ENCODE measurements at regions not wholly inside any gene's neighbourhood (a gene's known extent, or its start where the extent isn't known, plus 50 kb on each side); places are given as distances from the start of the nearest gene placed in this dataset.

DNA sequence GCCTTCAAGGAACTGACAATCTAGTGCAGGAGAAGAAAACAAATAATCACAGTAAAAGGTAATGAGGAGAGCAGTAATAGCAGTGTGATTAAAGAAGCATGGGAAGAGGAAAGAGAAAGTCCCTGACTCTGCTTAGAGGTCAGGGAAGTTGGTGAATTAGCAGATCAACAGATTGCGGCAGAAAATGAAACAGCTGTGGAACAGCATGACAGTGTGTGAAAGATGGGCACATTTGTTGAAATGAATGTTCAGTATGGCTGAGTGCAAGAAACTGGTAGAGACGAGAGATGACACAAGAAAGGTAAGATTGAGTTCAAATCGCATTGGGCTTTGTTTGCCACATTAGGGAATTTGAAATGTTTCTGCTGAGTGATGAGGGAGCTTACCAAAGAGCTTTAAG lies 63.7 kb upstream of the RASSF8 start:
- no CpG with 5 or more reads among the region's 3 CpGs for WGBS (ENCODE audit: extremely low coverage, insufficient read length, low lambda C conversion rate)
- Histone ChIP-seq H2BK20ac (ENCODE audit: low read depth, low read length, poor library complexity, severe bottlenecking) (no peak overlapping the region), H4K91ac (ENCODE audit: insufficient read length, low read depth, low read length) (no peak overlapping the region), H2BK120ac (ENCODE audit: low read depth, low read length, poor library complexity, severe bottlenecking) (no peak overlapping the region), H2AK5ac (ENCODE audit: insufficient read length, low read length) (no peak overlapping the region), H3K56ac (ENCODE audit: insufficient read length, low read depth, low read length) (no peak overlapping the region), H3K4ac (ENCODE audit: low read depth, low read length) (no peak overlapping the region), H2AFZ (ENCODE audit: low read length) (no peak overlapping the region), H3K27ac (ENCODE audit: insufficient read length, low read depth, low read length) (no peak overlapping the region), H3K9me3 (ENCODE audit: control insufficient read depth, low read depth, low read length) (no peaks in the 10 kb centered on the region), H3K18ac (ENCODE audit: insufficient read length, low read depth, low read length) (no peak overlapping the region), H4K8ac (replicated peaks; ENCODE audit: insufficient read length, low read depth, low read length) (no peak overlapping the region), H2BK12ac (ENCODE audit: insufficient read length, low read depth, low read length) (no peak overlapping the region), H3K23ac (ENCODE audit: insufficient read length, low read depth, low read length) (no peak overlapping the region), H2BK15ac (ENCODE audit: low read depth, low read length) (no peak overlapping the region), H3K79me2 (ENCODE audit: insufficient read depth, low read length) (no peaks in the 10 kb centered on the region), H2BK5ac (ENCODE audit: insufficient read length, low read length) (no peak overlapping the region), H3K14ac (ENCODE audit: insufficient read depth, low read length) (no peak overlapping the region), H3K23me2 (ENCODE audit: insufficient read length, low read depth, low read length, poor library complexity, severe bottlenecking) (no peaks in the 10 kb centered on the region), H3K4me1 (ENCODE audit: insufficient read depth, low read length) (no peaks in the 10 kb centered on the region), H4K5ac (ENCODE audit: insufficient read length, low read depth, low read length) (no peak overlapping the region), H3K27me3 (ENCODE audit: insufficient read depth, low read length) (no peaks in the 10 kb centered on the region), H3K9ac (ENCODE audit: extremely low read depth, insufficient read length, low read length) (no peak overlapping the region), H4K20me1 (ENCODE audit: control insufficient read depth, insufficient read depth, insufficient read length) (no peaks in the 10 kb centered on the region), H3K79me1 (ENCODE audit: insufficient read depth, low read depth, low read length, poor library complexity, severe bottlenecking) (no peaks in the 10 kb centered on the region), H3T11ph (ENCODE audit: low read length) (no peak overlapping the region), H3K4me2 (ENCODE audit: insufficient read depth, insufficient read length, low read length) (no peak overlapping the region)
- TF ChIP-seq CTCF (conservative IDR thresholded peaks at IDR 0.05): no peak
- Mint-ChIP-seq H3K9me3 (peaks cover 18 to 21% of the 10 kb centered on the region in 2 experiments), H3K27me3 (ENCODE audit: low read depth) (no peaks in the 10 kb centered on the region), H3K36me3 (ENCODE audit: insufficient read depth in 1 of 3, low read depth in 3 of 3) (peaks cover 16 to 25% (median 17%) of the 10 kb centered on the region in 3 experiments), H3K4me3 (no peak overlapping the region), H3K4me1 (peaks cover 2 to 7% of the 10 kb centered on the region in 2 experiments), H3K27ac (no peak overlapping the region)
- DNase-seq: no peak
